Myocyte (in vitro differentiated cells): ENCODE measurements at regions not wholly inside any gene's neighbourhood (a gene's known extent, or its start where the extent isn't known, plus 50 kb on each side); places are given as distances from the start of the nearest gene placed in this dataset.
"Not testable (repeated sequence)": the region's sequence is repeated elsewhere in the genome, so short reads cannot be mapped to it uniquely, and the experiment has no call there.

Source experiments
- DNase-seq: peaks from one replicate; pipeline ENCODE4 v3.0.0-alpha.2; 2012; ENCODE audit warnings: low read depth

DNA sequence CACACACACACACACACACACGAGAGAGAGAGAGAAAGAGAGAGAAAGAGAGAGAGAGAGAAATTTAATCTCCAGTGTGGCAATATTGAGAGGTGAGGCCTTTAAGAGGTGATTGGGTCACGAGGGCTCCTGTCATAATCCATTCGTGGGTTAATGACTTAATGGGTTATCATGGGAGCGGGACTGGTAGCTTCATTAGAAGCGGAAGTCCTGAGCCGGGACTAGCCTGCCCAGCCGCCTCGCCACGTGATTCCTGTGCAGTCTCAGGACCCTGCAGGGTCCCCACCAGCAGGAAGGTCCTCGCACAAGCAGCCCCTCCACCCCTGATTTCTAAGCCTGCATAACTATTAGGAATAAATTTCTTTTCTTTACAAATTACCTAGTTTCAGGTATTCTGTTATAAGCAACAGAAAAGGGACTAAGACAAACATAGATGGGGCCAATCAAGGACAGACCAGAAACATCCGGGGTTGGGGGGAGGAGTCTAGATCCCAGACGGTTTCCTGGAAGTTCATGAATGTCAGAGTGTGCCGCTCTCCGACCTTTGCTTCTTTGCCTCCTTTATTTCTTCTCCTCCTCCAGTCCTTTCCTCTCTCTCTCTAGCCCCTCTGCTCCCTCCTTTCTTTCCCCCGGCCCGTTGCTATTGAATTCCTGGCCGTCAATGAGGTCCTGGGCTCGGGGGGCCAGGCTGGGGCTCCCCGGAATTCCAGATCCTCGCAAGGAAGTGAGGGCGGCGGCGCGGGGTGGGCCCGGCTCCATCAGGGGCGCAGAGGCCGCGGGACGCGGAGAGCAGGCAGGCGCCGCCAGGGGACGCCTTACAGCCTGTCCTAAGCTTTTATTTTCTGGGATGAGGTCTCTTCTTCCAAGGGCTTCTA lies 146.8 kb downstream of the CYP26A1 start:
- no peak for DNase-seq

DNA sequence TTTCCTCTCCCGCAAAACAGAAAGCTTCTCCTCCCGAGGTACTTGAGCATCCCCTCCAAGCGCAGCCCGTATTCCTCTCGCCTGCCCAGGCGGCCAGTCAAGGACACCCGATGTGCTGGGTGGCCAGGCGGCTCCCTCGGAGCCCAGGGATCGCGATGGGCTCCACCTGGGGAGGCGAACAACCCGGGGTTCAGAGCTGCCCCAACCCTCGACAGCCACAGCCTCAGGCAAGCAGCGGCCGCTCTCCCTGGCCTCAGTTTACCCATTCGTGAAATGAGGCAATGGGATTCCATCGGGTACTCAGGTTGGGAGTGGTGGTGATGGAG lies 147.4 kb downstream of the CYP26A1 start:
- no peak for DNase-seq

DNA sequence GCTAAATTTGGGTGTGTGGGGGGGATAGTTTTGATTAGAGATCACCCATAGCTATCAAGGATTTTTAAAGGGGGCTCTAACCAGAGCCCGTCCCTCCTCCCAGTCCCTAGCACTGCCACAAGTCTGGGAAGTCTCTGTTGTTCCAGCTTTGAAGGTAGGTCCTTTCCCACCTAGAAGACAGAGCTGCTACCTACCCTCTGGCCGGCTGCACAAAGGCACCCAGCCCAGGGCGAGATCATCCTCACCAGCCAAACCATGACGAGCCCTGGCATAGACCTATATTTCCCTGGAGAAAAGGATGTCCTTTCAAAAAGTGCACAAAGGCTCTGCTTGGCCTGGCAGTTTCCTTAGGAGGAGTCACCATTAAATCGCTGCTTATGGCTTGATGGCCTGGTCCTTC lies 147.8 kb downstream of the CYP26A1 start:
- no peak for DNase-seq

DNA sequence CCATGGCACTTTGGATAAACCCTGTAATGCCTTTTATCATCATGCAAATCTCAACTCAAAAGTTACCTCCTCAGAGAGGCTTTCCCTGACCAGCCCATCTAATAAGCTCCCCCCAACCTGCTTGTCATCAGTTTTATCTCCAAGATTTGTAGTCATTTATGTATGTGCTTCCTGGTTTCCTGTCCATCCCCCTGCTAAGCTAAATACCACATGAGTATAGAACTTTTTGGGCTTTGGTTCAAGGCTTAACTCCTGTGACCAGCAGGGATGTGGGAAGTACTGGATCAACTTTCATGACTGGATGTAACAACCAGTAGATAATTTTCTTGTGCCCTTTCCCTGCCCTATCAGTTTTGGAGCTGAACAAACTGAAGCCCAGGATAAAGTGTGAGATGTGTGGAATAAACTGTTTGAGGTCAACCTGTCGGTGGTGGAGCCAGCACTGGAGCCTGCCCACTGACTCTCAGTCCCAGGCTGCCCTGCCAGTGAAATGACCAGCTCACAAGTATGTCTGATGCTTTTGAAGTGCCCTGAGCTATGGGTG lies 148.6 kb downstream of the CYP26A1 start:
- DNase-seq = no peak

DNA sequence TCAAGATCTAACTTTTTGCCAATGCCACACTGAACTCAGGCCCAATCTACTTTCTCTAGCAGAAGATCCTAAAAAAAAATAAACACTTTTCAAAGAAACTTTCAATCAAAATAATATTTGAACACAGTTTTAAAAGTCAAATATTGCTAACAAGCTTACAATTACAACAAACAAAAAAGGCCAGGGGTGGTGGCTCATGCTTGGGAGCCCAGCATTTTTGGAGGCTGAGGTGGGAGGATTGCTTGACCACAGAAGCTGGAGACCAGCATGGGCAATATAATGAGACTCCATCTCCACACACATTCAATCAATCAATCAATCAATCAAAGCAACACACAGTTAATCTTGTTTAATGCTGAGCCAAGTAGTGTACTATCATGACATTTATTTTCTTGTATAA lies 149.2 kb downstream of the CYP26A1 start:
- DNase-seq = no peak

DNA sequence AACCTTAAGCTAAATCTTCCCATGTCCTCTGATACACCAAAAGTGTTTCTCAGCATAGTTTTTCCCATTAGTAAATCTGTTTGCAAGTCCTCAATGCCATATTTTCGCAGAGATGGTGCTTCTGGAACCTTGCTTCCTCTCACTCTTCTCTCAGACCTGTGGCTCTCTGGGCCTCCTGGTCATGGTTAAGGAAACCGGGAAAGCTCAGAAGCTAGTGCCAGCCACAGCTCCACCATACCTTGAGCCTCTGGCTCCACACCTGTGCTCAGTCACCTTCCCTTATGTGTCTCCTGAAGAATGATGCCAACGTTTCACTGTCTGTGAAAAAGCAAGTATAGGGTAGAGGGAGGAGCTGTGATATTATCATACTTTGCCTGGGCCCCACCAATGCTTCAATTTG lies 149.6 kb downstream of the CYP26A1 start:
- no peak for DNase-seq

DNA sequence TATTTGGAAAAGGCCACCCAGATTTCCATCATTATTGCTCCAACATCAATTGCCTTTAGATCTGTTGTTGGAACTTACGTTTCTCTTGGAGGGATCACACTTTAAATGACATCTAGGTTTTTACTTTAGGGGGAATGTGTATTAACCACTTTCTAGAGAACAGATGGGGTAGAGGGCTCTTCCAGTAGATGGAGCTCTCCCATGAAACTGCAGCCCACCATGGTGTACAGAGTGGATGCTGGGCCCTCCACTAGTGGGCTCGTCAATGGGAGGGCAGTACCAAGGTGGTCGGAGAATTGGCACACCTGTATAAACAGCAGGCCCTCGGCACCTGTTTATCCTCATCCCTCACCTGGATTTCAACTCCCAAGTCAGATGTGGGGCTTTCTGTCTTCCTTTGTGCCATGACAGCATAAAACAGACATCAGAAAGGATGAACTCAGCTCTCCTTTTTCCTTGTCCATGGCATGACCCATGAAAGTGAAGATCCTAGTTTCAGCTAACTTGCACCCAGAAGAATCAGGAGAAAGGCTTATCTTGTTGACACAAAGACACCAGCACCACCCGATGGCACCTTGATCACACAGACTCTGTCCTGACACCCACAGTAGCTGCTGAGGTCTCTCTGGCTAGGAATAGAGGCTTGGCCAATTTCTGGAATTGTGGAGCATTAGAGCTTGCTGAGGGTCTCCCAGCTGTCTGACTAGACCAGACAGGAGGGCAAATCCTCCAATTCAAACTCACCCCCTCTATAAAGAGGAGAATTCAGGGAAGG lies 150.5 kb downstream of the CYP26A1 start:
- DNase-seq = no peak

DNA sequence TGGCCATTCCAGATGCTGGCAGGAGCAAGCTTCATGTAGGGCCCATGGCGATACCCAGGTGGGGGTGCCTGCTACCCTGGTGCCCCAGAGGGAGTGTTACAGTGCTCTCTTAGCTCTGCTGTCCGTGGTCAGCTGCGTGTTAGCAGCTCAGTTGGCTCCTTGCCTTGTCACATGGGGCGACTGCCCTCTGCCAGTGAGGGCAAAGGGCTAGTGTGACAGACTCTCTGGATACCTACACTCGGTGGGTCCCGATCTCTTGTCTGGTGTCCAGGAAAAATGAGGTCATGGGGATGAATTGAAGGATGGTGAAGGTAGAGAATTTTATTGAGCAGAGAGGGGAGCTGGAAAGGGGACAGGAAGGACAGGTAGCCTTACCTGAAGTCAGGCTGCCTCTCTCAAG lies 152.2 kb downstream of the CYP26A1 start:
- DNase-seq = no peak

DNA sequence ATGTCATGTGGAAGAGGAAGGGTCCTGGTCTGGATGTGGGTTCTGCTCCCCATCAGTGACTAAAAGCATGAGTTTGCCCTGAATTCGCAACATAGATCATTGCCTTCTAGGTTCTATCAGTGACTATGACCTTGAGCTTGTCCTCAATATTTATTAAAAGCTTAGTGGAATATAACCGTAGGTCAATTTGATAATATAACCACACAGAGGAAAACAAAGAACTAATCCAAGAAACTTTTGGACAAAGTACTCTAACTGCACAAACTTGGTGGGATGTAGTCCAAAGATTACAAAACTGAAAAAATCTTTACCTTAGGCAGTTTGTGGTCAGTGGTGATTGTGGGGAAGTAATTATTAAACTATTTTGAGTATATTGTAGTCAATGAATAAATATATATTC lies 152.9 kb downstream of the CYP26A1 start:
- no peak for DNase-seq

DNA sequence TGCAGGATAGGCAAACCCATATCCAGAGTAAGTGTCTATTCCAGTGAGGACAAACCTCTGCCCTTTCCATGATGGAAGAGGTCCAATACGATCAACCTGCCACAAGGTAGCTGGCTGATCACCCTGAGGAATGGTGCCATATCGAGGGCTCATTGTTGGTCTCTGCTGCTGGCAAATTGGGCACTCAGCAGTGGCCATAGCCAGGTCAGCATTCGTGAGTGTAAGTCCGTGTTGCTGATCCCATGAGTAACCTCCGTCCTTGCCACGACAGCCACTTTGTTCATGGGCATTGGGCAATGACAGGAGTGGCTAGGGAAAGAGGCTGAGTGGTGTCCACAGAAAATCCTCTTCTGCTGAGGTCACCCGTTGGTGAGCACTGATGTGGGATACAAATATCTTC lies 156.9 kb downstream of the CYP26A1 start:
- DNase-seq = not testable (repeated sequence)

DNA sequence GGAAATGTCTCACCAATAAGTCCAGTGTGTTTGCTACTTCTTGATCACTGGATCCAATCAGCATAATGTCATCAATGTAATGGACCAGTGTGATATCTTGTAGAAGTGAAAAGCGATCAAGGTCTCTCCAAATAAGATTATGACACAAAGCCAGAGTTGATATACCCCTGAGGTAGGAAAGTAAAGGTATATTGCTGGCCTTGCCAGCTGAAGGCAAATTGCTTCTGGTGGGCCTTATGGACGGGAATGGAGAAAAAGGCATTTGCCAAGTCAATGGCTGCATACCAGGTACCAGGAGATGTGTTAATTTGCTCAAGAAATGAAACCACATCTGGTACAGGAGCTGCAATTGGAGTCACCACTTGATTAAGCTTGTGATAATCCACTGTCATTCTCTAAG lies 158.5 kb downstream of the CYP26A1 start:
- not testable (repeated sequence) for DNase-seq

DNA sequence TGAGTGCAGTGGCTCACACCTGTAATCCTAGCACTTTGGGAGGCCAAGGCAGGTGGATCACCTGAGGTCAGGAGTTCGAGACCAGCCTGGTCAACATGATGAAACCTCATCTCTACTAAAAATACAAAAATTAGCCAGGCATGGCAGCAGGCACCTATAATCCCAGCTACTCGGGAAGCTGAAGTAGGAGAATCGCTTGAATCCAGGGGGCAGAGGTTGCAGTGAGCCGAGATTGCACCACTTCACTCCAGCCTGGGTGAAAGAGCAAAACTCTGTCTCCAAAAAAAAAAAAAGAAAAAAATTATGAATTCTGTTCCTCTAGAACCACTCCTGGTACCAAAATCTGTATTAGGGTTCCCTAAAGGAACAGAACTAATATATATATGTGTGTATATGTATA lies 161.2 kb downstream of the CYP26A1 start:
- not testable (repeated sequence) for DNase-seq

DNA sequence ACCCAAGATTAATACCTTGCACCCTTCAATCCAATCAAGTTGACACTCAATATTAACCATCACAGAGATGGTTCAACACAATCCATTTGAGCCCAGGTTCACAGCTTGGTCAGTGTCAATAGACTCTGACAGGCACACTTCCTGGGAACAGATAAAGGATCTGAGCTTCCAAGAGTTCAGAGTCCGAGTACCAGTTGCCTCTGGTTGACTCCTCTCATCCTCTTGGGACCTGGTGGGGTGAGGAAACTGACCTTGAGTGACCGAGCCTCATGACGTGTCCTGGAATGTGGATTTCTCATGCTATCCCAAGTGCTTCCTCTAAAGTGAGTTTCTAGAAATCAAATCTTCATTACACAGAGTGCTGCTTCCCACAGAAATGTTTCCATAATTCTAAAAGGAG lies 162.0 kb downstream of the CYP26A1 start:
- DNase-seq = peak; percentile 90

DNA sequence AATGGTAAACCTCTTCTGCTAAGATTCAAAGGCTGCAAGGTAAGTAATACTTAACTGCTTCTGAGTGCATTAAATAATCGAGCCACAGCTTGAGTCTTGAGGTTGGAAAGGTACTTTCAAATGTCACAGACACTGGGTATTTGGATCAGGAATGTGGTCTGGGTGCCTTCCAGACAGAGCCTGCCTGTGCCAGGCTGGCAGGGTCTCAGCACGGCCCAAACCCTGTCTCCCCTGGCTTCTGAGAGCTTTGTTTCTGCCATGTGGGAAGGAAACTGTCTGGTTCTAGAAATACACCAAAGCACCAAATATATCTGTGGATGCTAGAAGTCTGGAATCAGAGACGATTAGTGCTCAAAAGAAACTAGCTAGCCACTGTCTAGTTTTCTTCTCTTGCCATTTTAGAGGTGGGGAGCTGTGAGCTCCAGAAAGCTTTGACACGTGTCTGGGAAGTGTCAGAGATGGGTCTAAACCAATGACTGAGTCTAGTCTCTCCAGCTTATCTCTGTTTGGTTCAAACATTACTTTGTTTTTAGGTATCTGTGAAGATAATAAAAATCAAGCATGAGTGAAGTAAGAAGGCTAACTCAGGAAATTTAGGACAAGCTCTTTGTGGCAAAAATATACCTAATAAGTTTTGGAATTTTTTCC lies 162.8 kb downstream of the CYP26A1 start:
- peak; percentile 7 for DNase-seq

DNA sequence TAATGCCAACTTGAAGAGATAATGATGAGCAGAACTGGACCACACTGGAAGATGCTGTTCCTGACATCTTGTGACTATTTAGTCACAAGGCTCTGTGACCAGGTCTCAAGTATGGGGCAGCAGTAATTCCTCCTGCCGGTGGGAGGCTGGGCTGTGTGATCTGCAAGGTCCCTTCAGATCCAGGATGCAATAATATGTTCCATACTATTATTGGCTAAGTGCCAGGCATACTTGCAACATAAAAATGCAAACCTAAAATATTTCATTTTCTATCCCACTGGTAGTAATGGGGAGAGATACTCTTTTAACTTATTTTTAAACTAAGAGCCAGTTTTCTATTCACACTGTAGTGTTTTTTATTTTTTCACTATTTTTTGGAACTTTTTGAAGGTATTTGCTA lies 171.5 kb downstream of the CYP26A1 start:
- DNase-seq = no peak

DNA sequence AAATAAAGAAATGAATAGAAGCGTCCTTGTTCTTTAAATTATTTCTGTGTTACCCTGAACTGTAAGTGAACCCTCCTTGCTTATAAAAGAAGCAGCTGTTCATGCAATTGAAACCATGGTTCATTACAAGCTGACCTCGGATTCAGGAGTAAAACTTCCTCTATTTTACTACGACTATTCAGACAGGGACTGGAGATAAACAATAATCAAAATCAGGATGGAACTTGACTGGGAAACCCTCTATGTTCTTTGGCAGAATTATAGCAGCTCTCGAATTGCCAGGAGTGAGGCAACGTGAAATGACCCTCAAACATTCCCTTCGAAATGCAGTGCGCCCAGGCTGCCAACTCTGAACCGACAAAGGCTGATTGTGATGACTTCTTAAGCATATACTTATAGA lies 172.1 kb downstream of the CYP26A1 start:
- DNase-seq = peak; percentile 43

DNA sequence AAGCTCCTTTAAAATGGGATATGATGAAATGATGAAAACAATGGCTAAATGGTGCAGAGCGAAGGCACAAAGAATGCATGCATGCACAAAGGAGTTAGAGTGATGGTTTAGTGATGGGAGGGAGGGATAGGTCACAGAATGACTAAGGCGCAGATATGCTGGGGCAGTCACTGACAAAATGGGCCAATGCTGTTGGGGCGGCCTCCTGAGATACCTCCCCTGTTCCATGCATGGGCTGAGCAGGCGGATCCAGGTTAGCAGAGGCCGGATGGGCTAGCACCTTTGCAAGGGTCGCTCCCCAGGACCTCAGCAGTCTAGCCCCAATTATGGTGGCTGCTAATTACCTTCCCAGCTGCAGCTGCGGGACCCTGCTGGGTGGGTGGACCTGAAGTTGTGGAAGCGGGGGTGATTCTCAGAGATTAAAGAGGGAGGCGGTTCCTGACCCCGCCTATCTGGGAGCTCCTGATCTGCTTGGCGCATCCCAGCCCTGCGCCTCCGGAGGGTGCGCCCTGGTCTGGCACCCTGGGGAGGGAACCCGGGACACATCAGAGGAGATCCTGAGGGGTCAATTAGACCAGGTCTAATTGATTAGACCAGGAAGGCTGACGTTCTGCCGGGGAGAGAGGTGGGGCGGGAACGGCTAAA lies 175.0 kb downstream of the CYP26A1 start:
- DNase-seq = no peak

DNA sequence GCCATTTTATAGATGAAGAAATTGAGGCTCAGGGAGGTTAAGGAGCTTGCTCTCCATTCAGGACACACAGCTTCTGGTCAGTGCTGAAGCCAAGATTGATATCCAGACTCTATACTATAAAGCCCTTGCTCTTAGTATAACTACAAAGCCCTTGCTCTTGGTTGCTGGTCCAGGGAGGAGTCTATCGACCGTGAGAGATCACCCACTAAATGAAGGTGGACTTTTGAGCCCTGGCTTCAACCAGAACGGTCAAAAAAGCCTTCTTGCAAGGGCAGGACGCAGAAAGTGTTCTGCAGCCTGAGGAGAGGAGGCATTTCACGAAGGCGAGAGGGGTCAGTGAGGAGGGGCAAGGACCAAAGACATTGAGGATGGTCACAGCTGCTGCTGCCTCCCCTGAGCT lies 176.3 kb downstream of the CYP26A1 start:
- DNase-seq = no peak

DNA sequence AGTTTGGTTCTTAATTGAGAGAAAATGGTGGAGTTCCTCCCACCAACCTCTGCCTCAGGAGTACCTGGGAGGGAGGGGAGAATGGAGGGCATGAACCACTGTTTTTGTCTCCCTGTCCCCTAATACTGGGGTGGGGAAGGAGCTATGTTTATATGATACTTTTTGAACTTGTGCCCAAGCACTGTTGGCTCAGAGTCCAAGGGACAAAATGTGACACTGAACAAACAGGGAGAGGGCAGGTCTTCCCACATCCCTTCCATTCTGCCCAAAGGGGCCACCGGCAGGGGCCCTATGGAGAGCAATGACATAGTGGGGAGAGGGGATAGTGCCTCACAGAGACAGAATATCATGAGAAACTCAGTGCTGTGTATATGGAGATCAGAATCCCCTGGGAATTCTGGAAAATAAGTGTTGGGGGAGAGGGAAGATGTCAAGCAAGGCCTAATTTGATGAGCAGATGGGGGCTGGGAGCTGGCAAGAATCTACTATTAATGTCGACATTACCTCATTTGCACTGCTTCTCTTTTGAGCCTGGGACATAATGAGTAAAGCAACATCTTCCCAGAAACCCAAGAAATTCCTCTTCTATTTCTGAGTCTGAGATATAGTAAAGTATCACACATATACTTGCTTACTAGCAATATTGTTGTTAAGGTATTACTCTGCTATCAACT lies 180.6 kb downstream of the CYP26A1 start:
- no peak for DNase-seq

DNA sequence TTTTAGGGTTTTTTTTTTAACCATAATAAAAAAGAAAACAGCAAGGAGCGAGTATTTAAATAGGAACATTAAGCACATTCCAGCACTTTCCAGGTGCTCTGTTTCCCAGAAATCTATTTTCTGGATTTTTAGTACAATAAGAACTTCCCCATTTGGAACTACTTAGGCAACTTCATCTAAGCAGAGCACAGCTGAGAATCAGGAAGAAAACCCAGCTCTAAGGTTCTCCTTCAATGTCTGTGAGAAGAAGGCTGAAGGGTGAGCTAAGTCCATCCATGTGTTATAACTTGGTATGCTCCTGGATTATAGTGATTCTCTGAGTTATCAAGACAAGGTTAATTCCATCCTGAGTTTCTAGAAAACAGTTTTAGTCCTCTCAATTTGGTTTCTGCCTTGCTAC lies 181.9 kb downstream of the CYP26A1 start:
- no peak for DNase-seq
